NCI-H1105 treated with DMSO at 0.1 percent for 48 hours (cell line): ENCODE measurements at regions not wholly inside any gene's neighbourhood (a gene's known extent, or its start where the extent isn't known, plus 50 kb on each side); places are given as distances from the start of the nearest gene placed in this dataset.

ENCODE experiments used
- DNase-seq: peaks from one replicate; lab custom pipeline; 2025; lab: John Stamatoyannopoulos, UW

GRCh38 chr3:135800071-135800549 lies 165.4 kb upstream of the PPP2R3A start:
- no peak for DNase-seq

- no peak for DNase-seq
Measured at GRCh38 chr3:135801018-135801417, 164.5 kb upstream of the PPP2R3A start.

- no peak for DNase-seq
Measured at GRCh38 chr3:135802171-135802570, 163.4 kb upstream of the PPP2R3A start.

GRCh38 chr3:135803028-135803692 lies 162.4 kb upstream of the PPP2R3A start:
- no peak for DNase-seq

GRCh38 chr3:135805752-135806151 lies 159.8 kb upstream of the PPP2R3A start:
- no peak for DNase-seq

GRCh38 chr3:135806317-135806716 lies 159.2 kb upstream of the PPP2R3A start:
- peak; percentile 35 for DNase-seq

- DNase-seq = no peak
Measured at GRCh38 chr3:135807879-135808278, 157.6 kb upstream of the PPP2R3A start.

GRCh38 chr3:135809021-135809634 lies 156.4 kb upstream of the PPP2R3A start:
- peak; percentile 96 for DNase-seq

GRCh38 chr3:135811651-135812050 lies 153.9 kb upstream of the PPP2R3A start:
- no peak for DNase-seq

GRCh38 chr3:135812057-135812456 lies 153.5 kb upstream of the PPP2R3A start:
- no peak for DNase-seq

- DNase-seq = no peak
Measured at GRCh38 chr3:135834465-135834864, 131.1 kb upstream of the PPP2R3A start.

- DNase-seq = no peak
Measured at GRCh38 chr3:135837977-135838631, 127.4 kb upstream of the PPP2R3A start.

GRCh38 chr3:135840436-135840835 lies 125.1 kb upstream of the PPP2R3A start:
- DNase-seq = no peak

- no peak for DNase-seq
Measured at GRCh38 chr3:135844386-135844785, 121.1 kb upstream of the PPP2R3A start.

GRCh38 chr3:135848051-135848450 lies 117.5 kb upstream of the PPP2R3A start:
- no peak for DNase-seq

GRCh38 chr3:135849827-135850226 lies 115.7 kb upstream of the PPP2R3A start:
- no peak for DNase-seq

- DNase-seq = peak; percentile 90
Measured at GRCh38 chr3:135851201-135852081, 114.1 kb upstream of the PPP2R3A start.

- DNase-seq = no peak
Measured at GRCh38 chr3:135853981-135854380, 111.5 kb upstream of the PPP2R3A start.

GRCh38 chr3:135860761-135861160 lies 104.8 kb upstream of the PPP2R3A start:
- DNase-seq = peak; percentile 58

GRCh38 chr3:135862361-135862760 lies 103.2 kb upstream of the PPP2R3A start:
- DNase-seq = no peak

- no peak for DNase-seq
Measured at GRCh38 chr3:135864060-135864459, 101.5 kb upstream of the PPP2R3A start.

- DNase-seq = no peak
Measured at GRCh38 chr3:135865085-135865484, 100.4 kb upstream of the PPP2R3A start.
